GM23248 (cell line): ENCODE measurements at regions not wholly inside any gene's neighbourhood (a gene's known extent, or its start where the extent isn't known, plus 50 kb on each side); places are given as distances from the start of the nearest gene placed in this dataset.

Source experiments
- EZH2 ChIP-seq: fragments of 200-600 bp; sonication (generic); IDR thresholded peaks from 2 replicates; pipeline ENCODE4 v1.6.1; 2018; ENCODE audit warnings: antibody characterized with exemption, mild to moderate bottlenecking; ENCODE audit not compliant: insufficient read depth, poor library complexity, severe bottlenecking
- EZH2phosphoT487 ChIP-seq: fragments of 200-600 bp; sonication (generic); IDR thresholded peaks from 2 replicates; pipeline ENCODE4 v1.6.1; 2018; ENCODE audit warnings: antibody characterized with exemption, moderate library complexity, mild to moderate bottlenecking, low read depth; ENCODE audit not compliant: insufficient read depth

DNA sequence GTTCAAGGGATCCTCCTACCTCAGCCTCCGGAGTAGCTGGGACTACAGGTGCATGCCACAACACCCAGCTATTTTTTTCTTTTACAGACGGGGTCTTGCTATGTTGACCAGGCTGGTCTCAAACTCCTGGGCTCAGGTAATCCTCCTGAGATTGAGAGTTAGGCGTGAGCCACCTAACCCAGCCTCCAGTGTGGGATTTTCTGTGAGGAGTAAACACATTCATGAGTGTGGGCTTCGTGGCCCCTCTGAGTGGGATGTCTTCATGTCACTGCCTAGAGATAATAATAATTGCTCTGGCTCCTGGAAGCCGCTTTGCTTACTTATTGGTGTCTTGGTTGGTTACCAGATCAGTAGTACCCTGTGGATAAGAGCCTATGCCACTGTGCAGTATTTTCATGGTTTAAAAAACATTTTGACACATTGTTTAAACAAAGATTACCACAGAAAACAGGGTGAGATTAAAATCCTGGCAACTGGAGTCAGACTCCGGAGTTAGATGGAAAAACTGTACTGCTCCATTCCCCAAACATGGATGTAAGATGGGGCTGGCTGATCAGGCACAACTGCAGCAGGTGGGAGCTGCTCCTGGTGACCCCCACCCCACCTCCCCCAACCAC, 159.1 kb upstream of the RAB4A start:
- no peak for TF ChIP-seq EZH2
- TF ChIP-seq EZH2phosphoT487, result no peak
